Body of pancreas (tissue), 4 donors: ENCODE measurements at regions not wholly inside any gene's neighbourhood (a gene's known extent, or its start where the extent isn't known, plus 50 kb on each side); places are given as distances from the start of the nearest gene placed in this dataset.

Source experiments
- POLR2A ChIP-seq, 3 donors: fragments of 450-650 bp; IDR thresholded peaks; one replicate each; pipeline ENCODE4 v1.6.1; 2016; ENCODE audit warnings: antibody characterized with exemption in 3 of 3, mild to moderate bottlenecking in 2 of 3
- TF ChIP-seq, protein P1 (sequence below), 7 experiments: fragments of 450-650 bp in 4 of 7; fragments of 200-600 bp in 3 of 7; sonication (generic) in 3 of 7; IDR thresholded peaks; one replicate each; pipeline ENCODE4 v1.5.1; 2016 to 2019; ENCODE audit warnings: antibody characterized with exemption in 7 of 7

DNA sequence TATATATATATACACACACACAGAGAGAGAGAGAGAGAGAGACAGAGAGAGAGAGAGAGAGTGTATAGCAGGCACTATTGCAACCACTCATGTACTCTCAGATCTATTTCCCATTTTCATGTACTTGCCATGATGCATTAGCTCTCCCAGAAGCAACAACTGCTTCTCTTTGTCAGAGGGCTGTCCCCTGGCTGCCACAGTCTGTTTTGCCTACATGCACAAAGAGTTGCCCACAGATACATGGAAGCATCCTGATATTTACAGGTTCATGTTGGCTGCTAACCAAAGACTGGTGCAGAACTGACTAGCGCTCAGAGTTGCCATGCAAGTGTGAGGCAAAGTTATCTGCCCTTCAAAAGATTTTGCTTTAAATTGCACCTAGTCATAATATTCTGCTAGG lies 469.3 kb upstream of the ZNF804A start:
- TF ChIP-seq, protein P1, sequence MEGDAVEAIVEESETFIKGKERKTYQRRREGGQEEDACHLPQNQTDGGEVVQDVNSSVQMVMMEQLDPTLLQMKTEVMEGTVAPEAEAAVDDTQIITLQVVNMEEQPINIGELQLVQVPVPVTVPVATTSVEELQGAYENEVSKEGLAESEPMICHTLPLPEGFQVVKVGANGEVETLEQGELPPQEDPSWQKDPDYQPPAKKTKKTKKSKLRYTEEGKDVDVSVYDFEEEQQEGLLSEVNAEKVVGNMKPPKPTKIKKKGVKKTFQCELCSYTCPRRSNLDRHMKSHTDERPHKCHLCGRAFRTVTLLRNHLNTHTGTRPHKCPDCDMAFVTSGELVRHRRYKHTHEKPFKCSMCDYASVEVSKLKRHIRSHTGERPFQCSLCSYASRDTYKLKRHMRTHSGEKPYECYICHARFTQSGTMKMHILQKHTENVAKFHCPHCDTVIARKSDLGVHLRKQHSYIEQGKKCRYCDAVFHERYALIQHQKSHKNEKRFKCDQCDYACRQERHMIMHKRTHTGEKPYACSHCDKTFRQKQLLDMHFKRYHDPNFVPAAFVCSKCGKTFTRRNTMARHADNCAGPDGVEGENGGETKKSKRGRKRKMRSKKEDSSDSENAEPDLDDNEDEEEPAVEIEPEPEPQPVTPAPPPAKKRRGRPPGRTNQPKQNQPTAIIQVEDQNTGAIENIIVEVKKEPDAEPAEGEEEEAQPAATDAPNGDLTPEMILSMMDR (IDR thresholded peaks at IDR 0.05): no peak
- TF ChIP-seq POLR2A (IDR thresholded peaks at IDR 0.05): no peak
